Embryonic facial prominence (tissue), 1 donor: ENCODE measurements at regions not wholly inside any gene's neighbourhood (a gene's known extent, or its start where the extent isn't known, plus 50 kb on each side); places are given as distances from the start of the nearest gene placed in this dataset.
"Not testable (repeated sequence)": the region's sequence is repeated elsewhere in the genome, so short reads cannot be mapped to it uniquely, and the experiment has no call there.

Source experiments
- DNase-seq: peaks from one replicate; pipeline ENCODE4 v3.0.0-alpha.2; 2016; ENCODE audit errors: extremely low spot score

GRCh38 chrX:33989936-33990335 is 142.2 kb downstream of the FAM47A start:
- peak; percentile 31 for DNase-seq

GRCh38 chrX:33987458-33987857 is 144.7 kb downstream of the FAM47A start:
- no peak for DNase-seq

GRCh38 chrX:33974676-33975075 is 157.4 kb downstream of the FAM47A start:
- no peak for DNase-seq

GRCh38 chrX:33970028-33970967 is 161.8 kb downstream of the FAM47A start:
- DNase-seq, result no peak

- DNase-seq, result no peak
Observed at GRCh38 chrX:33969105-33969504, 163.0 kb downstream of the FAM47A start.

- DNase-seq, result no peak
Observed at GRCh38 chrX:33968611-33969010, 163.5 kb downstream of the FAM47A start.

- DNase-seq, result no peak
Observed at GRCh38 chrX:33949300-33949699, 182.8 kb downstream of the FAM47A start.

GRCh38 chrX:33926249-33926648 is 205.9 kb downstream of the FAM47A start:
- not testable (repeated sequence) for DNase-seq

- DNase-seq, result no peak
Observed at GRCh38 chrX:33923262-33923661, 208.9 kb downstream of the FAM47A start.

- no peak for DNase-seq
Observed at GRCh38 chrX:33909836-33910235, 222.3 kb downstream of the FAM47A start.

- no peak for DNase-seq
Observed at GRCh38 chrX:33908898-33909297, 223.2 kb downstream of the FAM47A start.

GRCh38 chrX:33908074-33908473 is 224.0 kb downstream of the FAM47A start:
- DNase-seq, result no peak

- DNase-seq, result no peak
Observed at GRCh38 chrX:33906971-33907370, 225.1 kb downstream of the FAM47A start.

GRCh38 chrX:33892670-33893069 is 239.4 kb downstream of the FAM47A start:
- no peak for DNase-seq

- no peak for DNase-seq
Observed at GRCh38 chrX:33855251-33855650, 276.9 kb downstream of the FAM47A start.

GRCh38 chrX:33852146-33852545 is 280.0 kb downstream of the FAM47A start:
- DNase-seq, result not testable (repeated sequence)

- DNase-seq, result no peak
Observed at GRCh38 chrX:33840176-33840575, 291.9 kb downstream of the FAM47A start.

GRCh38 chrX:33831211-33831610 is 300.9 kb downstream of the FAM47A start:
- DNase-seq, result no peak

GRCh38 chrX:33817266-33817665 is 314.8 kb downstream of the FAM47A start:
- no peak for DNase-seq

- no peak for DNase-seq
Observed at GRCh38 chrX:33808636-33809035, 323.5 kb downstream of the FAM47A start.

GRCh38 chrX:33784548-33784947 is 347.6 kb downstream of the FAM47A start:
- DNase-seq, result no peak

GRCh38 chrX:33741807-33742206 is 390.3 kb downstream of the FAM47A start:
- DNase-seq, result no peak

GRCh38 chrX:33735182-33735581 is 396.9 kb downstream of the FAM47A start:
- no peak for DNase-seq
